Astrocyte (in vitro differentiated cells and primary cell): ENCODE measurements at regions not wholly inside any gene's neighbourhood (a gene's known extent, or its start where the extent isn't known, plus 50 kb on each side); places are given as distances from the start of the nearest gene placed in this dataset.

Experiments
- EZH2 ChIP-seq: IDR thresholded peaks from 2 replicates; pipeline ENCODE4 v1.6.1; 2012; ENCODE audit warnings: mild to moderate bottlenecking, low read length, inconsistent platforms; ENCODE audit not compliant: insufficient read depth
- TF ChIP-seq, protein P1 (sequence below): IDR thresholded peaks from 2 replicates; pipeline ENCODE4 v1.5.1; 2011; ENCODE audit warnings: low read depth, mild to moderate bottlenecking, inconsistent platforms, low read length, moderate library complexity; ENCODE audit not compliant: insufficient read depth

DNA sequence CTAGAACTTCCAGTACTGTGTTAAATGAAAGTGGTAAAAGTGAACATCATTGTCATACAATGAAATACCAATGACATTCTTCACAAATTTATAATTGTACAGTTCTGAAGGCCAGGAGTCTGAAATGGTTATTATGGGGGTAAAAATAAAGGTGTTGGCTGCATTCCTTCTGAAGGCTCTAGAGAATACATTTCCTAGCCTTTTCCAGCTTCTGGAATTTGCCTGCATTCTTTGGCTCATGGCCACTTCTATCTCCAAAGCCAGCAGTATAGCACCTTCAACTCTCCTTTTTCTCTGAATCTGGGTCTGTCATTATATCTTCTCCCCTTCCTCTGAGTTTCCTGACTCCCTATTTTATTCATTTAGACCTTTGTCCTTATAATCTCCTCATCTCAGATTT, 1232.7 kb upstream of the TENM4 start:
- TF ChIP-seq, protein P1, sequence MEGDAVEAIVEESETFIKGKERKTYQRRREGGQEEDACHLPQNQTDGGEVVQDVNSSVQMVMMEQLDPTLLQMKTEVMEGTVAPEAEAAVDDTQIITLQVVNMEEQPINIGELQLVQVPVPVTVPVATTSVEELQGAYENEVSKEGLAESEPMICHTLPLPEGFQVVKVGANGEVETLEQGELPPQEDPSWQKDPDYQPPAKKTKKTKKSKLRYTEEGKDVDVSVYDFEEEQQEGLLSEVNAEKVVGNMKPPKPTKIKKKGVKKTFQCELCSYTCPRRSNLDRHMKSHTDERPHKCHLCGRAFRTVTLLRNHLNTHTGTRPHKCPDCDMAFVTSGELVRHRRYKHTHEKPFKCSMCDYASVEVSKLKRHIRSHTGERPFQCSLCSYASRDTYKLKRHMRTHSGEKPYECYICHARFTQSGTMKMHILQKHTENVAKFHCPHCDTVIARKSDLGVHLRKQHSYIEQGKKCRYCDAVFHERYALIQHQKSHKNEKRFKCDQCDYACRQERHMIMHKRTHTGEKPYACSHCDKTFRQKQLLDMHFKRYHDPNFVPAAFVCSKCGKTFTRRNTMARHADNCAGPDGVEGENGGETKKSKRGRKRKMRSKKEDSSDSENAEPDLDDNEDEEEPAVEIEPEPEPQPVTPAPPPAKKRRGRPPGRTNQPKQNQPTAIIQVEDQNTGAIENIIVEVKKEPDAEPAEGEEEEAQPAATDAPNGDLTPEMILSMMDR, result no peak
- TF ChIP-seq EZH2, result no peak
